ENCODE measurements at regions not wholly inside any gene's neighbourhood (a gene's known extent, or its start where the extent isn't known, plus 50 kb on each side); places are given as distances from the start of the nearest gene placed in this dataset.

GRCh38 chr10:128537834-128538330 is 411.7 kb upstream of the MKI67 start:
- DNase-seq, result no peak

DNA sequence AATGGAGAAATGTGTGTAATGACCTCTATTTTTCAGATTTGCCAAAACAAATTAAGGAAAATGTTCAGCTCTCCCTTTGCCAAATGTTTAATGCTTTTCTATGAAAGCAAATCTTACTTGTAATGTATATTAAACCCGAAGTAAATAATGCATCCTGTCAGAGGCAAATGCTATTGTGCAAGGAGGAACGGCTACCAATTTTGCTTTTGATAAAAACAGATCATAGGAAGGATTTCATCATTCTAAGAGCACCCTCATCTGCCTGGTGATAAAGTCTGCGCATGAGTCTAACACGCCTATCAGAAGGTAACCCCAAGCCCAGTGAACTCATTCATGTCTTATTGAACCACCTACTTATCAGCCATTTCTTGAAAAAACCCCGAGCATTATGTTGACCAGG is 412.4 kb upstream of the MKI67 start:
- DNase-seq, result no peak

GRCh38 chr10:128539510-128540127 is 413.4 kb upstream of the MKI67 start:
- no peak for DNase-seq

- DNase-seq, result no peak
These were observed 414.0 kb upstream of the MKI67 start for GRCh38 chr10:128540128-128540762.

DNA sequence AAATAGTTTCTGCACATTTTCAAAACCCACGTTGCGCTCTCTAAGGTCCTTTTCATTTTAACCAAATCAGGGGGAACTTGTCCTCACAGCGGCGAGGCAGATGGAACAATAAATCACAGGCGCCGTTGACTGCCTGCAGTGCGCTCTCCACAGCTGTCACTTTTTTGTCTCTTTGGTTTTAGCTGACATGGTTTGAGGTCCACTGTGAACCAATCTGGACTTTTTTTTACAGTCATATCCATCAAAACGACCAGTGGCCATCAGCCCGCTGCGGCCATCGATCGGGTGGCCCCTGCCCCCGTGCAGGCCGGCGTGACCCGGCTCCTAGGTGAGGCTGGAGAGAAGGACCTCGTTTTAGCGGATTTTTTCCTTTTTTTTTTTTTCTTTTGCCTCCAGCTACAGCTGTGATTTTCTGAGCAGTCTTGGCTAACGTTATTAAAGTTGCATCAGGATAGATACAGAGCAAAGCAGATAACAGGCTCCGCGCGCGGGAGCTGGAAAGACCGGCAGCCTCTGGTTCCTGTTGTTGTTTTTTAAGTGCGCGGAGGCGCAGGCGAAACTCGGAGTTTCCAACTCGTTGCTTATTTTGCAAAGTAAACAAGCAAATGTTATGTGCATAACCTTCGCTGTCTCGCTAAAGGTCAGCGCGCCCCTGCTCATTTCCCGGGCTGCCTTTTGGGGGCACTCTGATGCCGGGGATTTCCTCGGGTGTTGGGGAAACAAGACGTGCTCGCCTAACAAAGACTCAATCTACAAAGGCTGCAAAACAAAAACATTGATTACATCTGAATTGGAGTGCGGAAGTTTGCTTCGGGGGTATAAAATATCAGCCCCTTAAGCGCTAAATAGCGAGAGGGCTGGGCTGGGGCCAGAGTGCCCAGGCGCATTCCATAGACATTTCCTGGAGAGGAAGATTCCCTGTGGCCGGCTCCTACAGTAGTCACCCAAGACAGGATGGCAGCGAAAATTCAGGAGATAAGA is 414.8 kb upstream of the MKI67 start:
- DNase-seq, result no peak

- no peak for DNase-seq
These were observed 415.8 kb upstream of the MKI67 start for GRCh38 chr10:128541926-128542475.

GRCh38 chr10:128542659-128543058 is 416.4 kb upstream of the MKI67 start:
- DNase-seq, result no peak

- no peak for DNase-seq
These were observed 416.9 kb upstream of the MKI67 start for GRCh38 chr10:128543151-128543550.

DNA sequence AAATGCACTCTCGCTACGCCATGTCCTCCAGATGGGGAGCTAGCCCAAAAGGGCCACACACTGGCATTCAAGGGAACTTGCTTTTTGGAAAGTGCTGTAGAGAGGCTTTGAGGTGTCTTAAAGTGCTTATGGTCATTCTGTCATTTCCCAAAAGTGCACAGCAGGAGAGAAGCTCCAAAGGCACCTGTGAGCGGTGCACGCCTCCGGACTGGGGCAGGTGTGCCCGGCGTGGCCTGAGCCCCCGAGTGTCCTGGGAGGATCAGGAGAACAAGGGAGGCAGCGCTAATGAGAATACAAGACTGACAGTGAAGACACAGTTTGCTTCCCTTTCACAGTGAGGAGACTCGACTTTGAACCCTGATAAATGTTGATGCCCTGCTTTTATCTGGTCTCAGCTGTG is 419.0 kb upstream of the MKI67 start:
- no peak for DNase-seq

DNA sequence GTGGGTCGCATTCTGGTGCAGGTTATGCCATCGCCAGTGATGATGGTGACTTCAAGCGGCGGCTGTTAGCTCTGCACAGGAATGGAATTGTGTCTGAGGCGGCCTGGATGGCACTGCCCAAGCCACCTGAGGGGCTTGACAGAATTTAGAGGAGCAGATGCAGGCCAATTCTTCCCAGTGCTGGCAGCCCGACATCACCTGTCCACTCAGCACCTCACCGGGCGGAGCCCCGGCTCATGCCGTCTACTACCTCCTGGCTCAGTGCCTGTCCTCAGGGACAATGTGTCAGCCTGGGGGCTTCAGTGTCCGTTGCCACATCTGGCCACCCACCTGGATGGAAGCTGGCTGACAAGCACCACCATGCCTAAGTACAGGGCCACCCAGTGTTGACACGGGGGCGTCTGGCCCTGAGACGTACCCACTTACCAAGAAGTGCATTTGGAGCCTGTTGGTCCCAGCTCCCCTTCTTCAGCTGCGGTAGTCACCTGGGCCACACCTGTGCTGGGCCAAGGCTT is 420.5 kb upstream of the MKI67 start:
- DNase-seq, result no peak

- no peak for DNase-seq
These were observed 422.9 kb upstream of the MKI67 start for GRCh38 chr10:128549101-128549608.

DNA sequence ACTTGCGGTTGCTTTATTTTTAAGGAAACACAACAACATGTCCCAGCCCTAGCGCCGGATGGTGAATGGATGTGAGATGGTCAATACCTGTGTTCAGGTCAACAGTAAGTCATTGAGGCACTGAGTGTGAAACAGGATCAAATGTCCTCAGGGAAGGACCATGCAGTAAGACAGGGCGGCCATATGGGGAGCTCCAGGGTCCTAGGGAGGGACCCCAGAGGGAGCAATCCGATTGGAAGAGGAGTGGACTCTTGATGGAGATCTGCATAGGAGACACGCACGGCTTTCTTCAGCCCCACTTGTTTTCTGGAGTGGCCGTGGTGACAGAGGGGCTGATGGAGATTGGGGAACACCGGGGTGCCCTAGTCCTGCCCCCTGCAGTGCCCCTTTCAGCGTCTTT is 423.8 kb upstream of the MKI67 start:
- no peak for DNase-seq

DNA sequence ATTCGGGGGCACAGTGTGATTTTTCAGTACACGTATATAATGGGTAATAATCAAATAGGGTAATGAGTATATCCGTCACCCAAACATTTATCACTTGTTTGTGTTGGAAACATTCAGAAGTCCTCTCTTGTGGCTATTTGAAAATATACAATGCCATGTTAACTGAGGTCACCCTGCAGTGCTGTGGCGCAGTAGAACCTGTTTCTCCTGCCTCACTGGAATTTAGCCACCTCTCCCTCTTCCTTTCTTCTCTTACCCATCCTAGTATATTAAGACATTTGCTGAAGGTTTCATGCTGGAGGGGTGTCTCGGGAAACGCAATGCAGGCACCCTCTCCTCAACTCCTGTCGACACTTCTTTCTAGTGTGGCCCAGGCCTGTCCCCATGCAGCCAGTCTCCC is 425.3 kb upstream of the MKI67 start:
- no peak for DNase-seq

DNA sequence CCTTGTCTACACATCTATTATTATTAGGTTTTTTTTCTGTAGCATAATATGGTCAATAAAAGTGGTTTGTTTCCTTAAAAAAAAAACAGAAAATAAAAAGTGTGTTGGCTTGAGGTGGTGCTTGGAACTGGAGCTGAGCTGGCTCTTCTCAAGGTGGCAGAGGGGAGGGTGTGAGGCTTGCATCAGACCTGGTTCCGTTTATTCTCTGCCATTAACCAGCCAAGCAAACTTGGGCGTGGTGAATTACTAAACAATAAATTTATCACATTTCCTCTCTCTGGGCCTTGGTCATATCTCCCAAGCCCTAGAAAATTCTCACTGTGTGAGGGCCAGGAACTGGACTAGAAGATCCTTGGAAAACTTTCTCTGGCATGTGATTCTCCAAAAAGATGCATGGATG is 427.5 kb upstream of the MKI67 start:
- DNase-seq, result no peak

DNA sequence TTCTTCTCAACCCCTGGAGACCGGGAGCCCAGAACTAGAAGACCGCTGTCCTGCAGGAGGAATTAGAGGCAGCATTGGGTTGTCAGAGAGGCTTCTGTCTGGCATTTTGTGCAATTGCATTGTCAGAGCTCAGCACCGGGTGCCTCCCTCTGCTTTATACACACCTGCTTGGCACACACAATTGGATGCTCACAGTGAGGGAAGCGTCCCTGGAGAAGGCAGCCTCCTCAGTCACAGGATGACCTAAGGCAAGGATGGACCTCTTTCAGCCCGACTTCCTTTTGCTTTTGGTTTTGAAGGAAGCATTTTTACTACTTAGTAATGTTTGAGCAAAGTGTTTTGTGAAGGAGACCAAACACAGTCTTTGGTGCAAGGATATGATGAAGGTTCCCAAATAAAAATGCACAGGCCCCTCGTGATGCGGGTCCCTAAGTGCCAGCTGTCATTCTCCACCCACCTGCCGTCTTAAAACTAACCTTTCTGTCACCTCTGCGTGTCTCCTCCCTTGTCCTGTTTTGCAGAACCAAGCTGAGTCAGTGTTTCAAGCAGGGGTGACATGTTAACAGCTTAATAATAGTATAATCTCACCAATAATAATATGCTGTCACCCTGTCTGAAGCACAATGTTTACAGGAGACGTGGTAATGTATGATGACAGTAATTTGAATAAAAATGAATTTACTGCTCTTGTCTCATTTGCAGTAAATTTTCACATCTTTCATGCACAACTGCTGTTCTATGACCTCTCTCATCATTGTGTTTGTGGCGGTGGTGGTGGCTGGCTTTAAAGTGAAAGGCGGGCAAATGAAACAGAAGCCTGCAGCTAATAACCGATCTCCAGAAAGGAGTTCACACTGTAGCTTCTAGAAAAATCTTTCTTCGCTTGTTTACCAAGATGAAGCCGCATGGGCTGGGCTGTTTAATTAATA is 430.2 kb upstream of the MKI67 start:
- DNase-seq, result no peak

DNA sequence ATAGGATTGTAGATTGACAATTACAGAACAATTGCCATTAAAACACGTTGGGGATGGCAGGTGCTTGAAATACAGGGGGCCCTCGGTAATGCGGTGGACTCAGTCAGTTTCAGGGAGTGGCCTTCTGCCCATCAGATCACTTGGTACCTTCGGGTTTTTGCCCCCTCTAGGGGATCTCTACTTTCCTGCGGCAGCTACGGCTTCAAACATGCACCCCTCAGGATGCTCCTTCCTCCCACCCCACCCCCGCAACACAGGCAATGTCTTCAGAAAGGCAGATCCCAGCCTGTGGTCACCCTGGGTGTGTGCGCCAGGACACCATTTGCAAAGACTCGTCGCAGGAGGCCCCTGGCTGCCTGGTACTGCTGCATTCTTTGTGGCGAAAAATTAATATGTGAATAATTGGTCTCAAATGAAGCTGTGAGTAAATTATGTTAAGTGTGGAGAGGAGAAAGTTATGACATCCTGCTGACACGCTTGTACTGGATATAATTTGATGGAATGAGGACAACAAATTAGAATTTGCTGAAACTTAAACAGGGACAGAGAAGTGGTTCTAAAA is 431.0 kb upstream of the MKI67 start:
- DNase-seq, result no peak

DNA sequence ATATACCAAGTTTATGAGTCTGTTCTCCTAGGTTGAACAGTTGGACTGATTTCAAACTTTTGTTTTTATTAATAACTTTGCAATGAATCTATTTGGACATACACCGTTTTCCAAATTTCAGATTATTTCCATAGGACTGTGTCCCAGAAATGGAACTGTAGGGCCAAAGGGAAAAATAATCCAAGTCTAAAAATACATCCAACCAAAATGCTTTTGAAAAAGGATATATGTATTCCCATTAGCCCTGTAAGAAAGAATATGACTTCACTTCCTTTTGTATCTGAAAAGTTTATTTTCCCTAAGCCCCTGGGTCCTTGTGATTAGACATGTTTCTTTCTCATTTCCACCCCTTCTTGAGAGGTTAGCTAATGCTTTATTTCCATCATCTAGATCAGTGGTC is 434.2 kb upstream of the MKI67 start:
- DNase-seq, result no peak

DNA sequence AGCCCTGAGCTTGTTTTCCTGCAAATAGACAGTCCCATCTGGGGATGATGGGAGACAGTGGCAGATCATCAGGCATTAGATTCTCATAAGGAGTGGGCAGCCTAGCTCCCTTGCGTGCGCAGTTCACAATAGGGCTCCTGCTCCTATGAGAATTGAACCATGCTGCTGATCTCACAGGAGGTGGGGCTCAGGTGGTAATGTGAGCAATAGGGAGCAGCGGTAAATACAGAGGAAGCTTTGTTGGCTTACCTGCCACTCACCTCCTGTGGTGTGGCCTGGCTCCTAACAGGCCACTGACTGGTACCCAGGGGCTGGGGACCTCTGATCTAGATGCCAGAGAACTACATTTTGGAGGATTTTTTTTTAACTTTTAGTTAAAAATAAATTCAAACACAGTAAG is 434.8 kb upstream of the MKI67 start:
- DNase-seq, result no peak

GRCh38 chr10:128563387-128563786 is 437.2 kb upstream of the MKI67 start:
- DNase-seq, result no peak

- no peak for DNase-seq
These were observed 437.7 kb upstream of the MKI67 start for GRCh38 chr10:128563904-128564303.

- no peak for DNase-seq
These were observed 440.2 kb upstream of the MKI67 start for GRCh38 chr10:128566361-128566968.
